Ishikawa (cell line): ENCODE measurements at regions not wholly inside any gene's neighbourhood (a gene's known extent, or its start where the extent isn't known, plus 50 kb on each side); places are given as distances from the start of the nearest gene placed in this dataset.

ENCODE experiments used
- CEBPB ChIP-seq: IDR thresholded peaks from 2 replicates; pipeline ENCODE4 v1.6.1; 2012
- CREB1 ChIP-seq: IDR thresholded peaks from 2 replicates; pipeline ENCODE4 v1.6.1; 2012; ENCODE audit warnings: low read depth
- EGR1 ChIP-seq: IDR thresholded peaks from 2 replicates; pipeline ENCODE4 v1.6.1; 2012
- EP300 ChIP-seq: IDR thresholded peaks from 2 replicates; pipeline ENCODE4 v1.6.1; 2012; ENCODE audit warnings: borderline replicate concordance
- FOXM1 ChIP-seq: IDR thresholded peaks from 2 replicates; pipeline ENCODE4 v1.6.1; 2012; ENCODE audit warnings: low read depth, borderline replicate concordance
- MAX ChIP-seq: IDR thresholded peaks from 2 replicates; pipeline ENCODE4 v1.6.1; 2012
- NFIC ChIP-seq: IDR thresholded peaks from 2 replicates; pipeline ENCODE4 v1.6.1; 2012
- RAD21 ChIP-seq: IDR thresholded peaks from 2 replicates; pipeline ENCODE4 v1.6.1; 2012; ENCODE audit warnings: low read depth
- REST ChIP-seq: IDR thresholded peaks from 2 replicates; pipeline ENCODE4 v1.6.1; 2012; ENCODE audit warnings: low read depth, mild to moderate bottlenecking
- TAF1 ChIP-seq: IDR thresholded peaks from 2 replicates; pipeline ENCODE4 v1.6.1; 2012; ENCODE audit warnings: low read depth, mild to moderate bottlenecking
- TCF12 ChIP-seq: IDR thresholded peaks from 2 replicates; pipeline ENCODE4 v1.6.1; 2012; ENCODE audit warnings: low read depth
- TEAD4 ChIP-seq: IDR thresholded peaks from 2 replicates; pipeline ENCODE4 v1.6.1; 2012
- USF1 ChIP-seq: IDR thresholded peaks from 2 replicates; pipeline ENCODE4 v1.6.1; 2012
- YY1 ChIP-seq: IDR thresholded peaks from 2 replicates; pipeline ENCODE4 v1.6.1; 2012; ENCODE audit warnings: low read depth
- ZBTB7A ChIP-seq: IDR thresholded peaks from 2 replicates; pipeline ENCODE4 v1.6.1; 2012; ENCODE audit warnings: low read depth

GRCh38 chr2:12592296-12592695 is 124.4 kb upstream of the TRIB2 start:
- TF ChIP-seq EGR1 (no peak), TAF1 (no peak), RAD21 (no peak), CEBPB (no peak), ZBTB7A (no peak), MAX (no peak), REST (no peak), TCF12 (no peak), FOXM1 (no peak)

- no peak for TF ChIP-seq TCF12
- TF ChIP-seq EP300 = no peak
Measured at GRCh38 chr2:12594590-12594989, 122.1 kb upstream of the TRIB2 start.

GRCh38 chr2:12596771-12597170 is 120.0 kb upstream of the TRIB2 start:
- TF ChIP-seq CEBPB (no peak), YY1 (no peak), EP300 (no peak), REST (no peak), TAF1 (no peak)

- TF ChIP-seq CEBPB (no peak), MAX (no peak), TAF1 (no peak), ZBTB7A (no peak), TCF12 (no peak), USF1 (no peak), NFIC (no peak), TEAD4 (no peak), CREB1 (no peak), FOXM1 (no peak), RAD21 (no peak), YY1 (no peak), REST (no peak), EGR1 (no peak), EP300 (no peak)
Measured at GRCh38 chr2:12597610-12598009, 119.1 kb upstream of the TRIB2 start.

- no peak for TF ChIP-seq NFIC
- no peak for TF ChIP-seq EGR1
- no peak for TF ChIP-seq REST
- no peak for TF ChIP-seq MAX
- no peak for TF ChIP-seq RAD21
- TF ChIP-seq USF1 = no peak
- TF ChIP-seq ZBTB7A = no peak
- no peak for TF ChIP-seq YY1
- no peak for TF ChIP-seq CEBPB
- TF ChIP-seq TCF12 = no peak
- TF ChIP-seq FOXM1 = no peak
- TF ChIP-seq CREB1 = no peak
- no peak for TF ChIP-seq TAF1
- no peak for TF ChIP-seq TEAD4
Measured at GRCh38 chr2:12602661-12603060, 114.1 kb upstream of the TRIB2 start.
